Fibroblast of lung (primary cell): ENCODE measurements at regions not wholly inside any gene's neighbourhood (a gene's known extent, or its start where the extent isn't known, plus 50 kb on each side); places are given as distances from the start of the nearest gene placed in this dataset.
"Not testable (repeated sequence)": the region's sequence is repeated elsewhere in the genome, so short reads cannot be mapped to it uniquely, and the experiment has no call there.

Source experiments
- DNase-seq, 2 donors: peaks; one replicate each; pipeline versions ENCODE4 v3.0.0 to v3.0.0-alpha.2; 2010; ENCODE audit warnings: low read depth in 2 of 2
- H2AFZ ChIP-seq: 2 replicates; pipeline ENCODE4 v1.5.1; 2012; ENCODE audit warnings: low read length, control low read depth, inconsistent platforms
- H3K27ac ChIP-seq: 2 replicates; pipeline ENCODE4 v1.5.1; 2011; ENCODE audit warnings: low read length, control low read depth; ENCODE audit not compliant: insufficient read depth
- H3K27me3 ChIP-seq: 2 replicates; pipeline ENCODE4 v1.5.1; 2011; ENCODE audit warnings: mild to moderate bottlenecking, low read length; ENCODE audit not compliant: control insufficient read depth, insufficient read depth
- H3K36me3 ChIP-seq: 2 replicates; pipeline ENCODE4 v1.5.1; 2011; ENCODE audit warnings: low read length; ENCODE audit not compliant: control insufficient read depth, insufficient read depth
- H3K4me1 ChIP-seq: 2 replicates; pipeline ENCODE4 v1.5.1; 2011; ENCODE audit warnings: low read length; ENCODE audit not compliant: control insufficient read depth, insufficient read depth; ENCODE audit errors: extremely low read depth
- H3K4me2 ChIP-seq: 2 replicates; pipeline ENCODE4 v1.5.1; 2011; ENCODE audit warnings: low read length, control low read depth; ENCODE audit not compliant: insufficient read depth; ENCODE audit errors: extremely low read depth
- H3K4me3 ChIP-seq, 4 experiments: fragments of 200-600 bp in 1 of 4; sonication (generic) in 1 of 4; replicated peaks in 1 of 4; 2 replicates each; pipeline ENCODE4 v1.5.1; 2011 to 2016; ENCODE audit warnings: low read length in 4 of 4, low read depth in 3 of 4, mild to moderate bottlenecking in 3 of 4, control low read depth in 2 of 4, inconsistent platforms in 1 of 4, mixed read lengths in 1 of 4; ENCODE audit not compliant: insufficient read depth in 1 of 4; ENCODE audit errors: control extremely low read depth in 1 of 4
- H3K79me2 ChIP-seq: 2 replicates; pipeline ENCODE4 v1.5.1; 2012; ENCODE audit warnings: mild to moderate bottlenecking, low read length, inconsistent platforms; ENCODE audit not compliant: control insufficient read depth, insufficient read depth
- H3K9ac ChIP-seq: 2 replicates; pipeline ENCODE4 v1.5.1; 2011; ENCODE audit warnings: mild to moderate bottlenecking, low read length, control low read depth; ENCODE audit not compliant: insufficient read depth
- H3K9me3 ChIP-seq: 2 replicates; pipeline ENCODE4 v1.5.1; 2012; ENCODE audit warnings: low read depth, low read length; ENCODE audit not compliant: control insufficient read depth, insufficient read depth
- H4K20me1 ChIP-seq: 2 replicates; pipeline ENCODE4 v1.5.1; 2011; ENCODE audit warnings: low read length; ENCODE audit not compliant: control insufficient read depth, insufficient read depth; ENCODE audit errors: extremely low read depth
- EZH2 ChIP-seq: IDR thresholded peaks from 2 replicates; pipeline ENCODE4 v1.5.1; 2012; ENCODE audit warnings: low read length, control low read depth, mild to moderate bottlenecking; ENCODE audit errors: missing control alignments
- TF ChIP-seq, protein P1 (sequence below), 2 donors: IDR thresholded peaks in 1 of 2; conservative IDR thresholded peaks in 1 of 2; 1 replicate in 1 of 2; 2 replicates in 1 of 2; pipeline ENCODE4 v1.5.1; 2011 to 2012; ENCODE audit warnings: low read length in 2 of 2, control low read depth in 1 of 2, inconsistent platforms in 1 of 2, low read depth in 1 of 2, mild to moderate bottlenecking in 1 of 2

GRCh38 chr6:168934660-168935627, 318.7 kb downstream of the THBS2 start:
- H3K4me2 ChIP-seq: no peak overlapping the region
- no peak overlapping the region for H2AFZ ChIP-seq
- H3K9me3 ChIP-seq: no peaks in the 10 kb centered on the region
- H3K36me3 ChIP-seq: no peaks in the 10 kb centered on the region
- no peak overlapping the region for H3K9ac ChIP-seq
- no peaks in the 10 kb centered on the region for H3K4me1 ChIP-seq
- peaks cover 2% of the 10 kb centered on the region for H3K27me3 ChIP-seq
- peak in 1 of 2 donors; percentile 8 for DNase-seq
- TF ChIP-seq EZH2: no peak
- TF ChIP-seq, protein P1, sequence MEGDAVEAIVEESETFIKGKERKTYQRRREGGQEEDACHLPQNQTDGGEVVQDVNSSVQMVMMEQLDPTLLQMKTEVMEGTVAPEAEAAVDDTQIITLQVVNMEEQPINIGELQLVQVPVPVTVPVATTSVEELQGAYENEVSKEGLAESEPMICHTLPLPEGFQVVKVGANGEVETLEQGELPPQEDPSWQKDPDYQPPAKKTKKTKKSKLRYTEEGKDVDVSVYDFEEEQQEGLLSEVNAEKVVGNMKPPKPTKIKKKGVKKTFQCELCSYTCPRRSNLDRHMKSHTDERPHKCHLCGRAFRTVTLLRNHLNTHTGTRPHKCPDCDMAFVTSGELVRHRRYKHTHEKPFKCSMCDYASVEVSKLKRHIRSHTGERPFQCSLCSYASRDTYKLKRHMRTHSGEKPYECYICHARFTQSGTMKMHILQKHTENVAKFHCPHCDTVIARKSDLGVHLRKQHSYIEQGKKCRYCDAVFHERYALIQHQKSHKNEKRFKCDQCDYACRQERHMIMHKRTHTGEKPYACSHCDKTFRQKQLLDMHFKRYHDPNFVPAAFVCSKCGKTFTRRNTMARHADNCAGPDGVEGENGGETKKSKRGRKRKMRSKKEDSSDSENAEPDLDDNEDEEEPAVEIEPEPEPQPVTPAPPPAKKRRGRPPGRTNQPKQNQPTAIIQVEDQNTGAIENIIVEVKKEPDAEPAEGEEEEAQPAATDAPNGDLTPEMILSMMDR (conservative IDR thresholded peaks at IDR 0.05 in 1 of 2, IDR thresholded peaks at IDR 0.05 in 1 of 2; ENCODE audit: low read depth in 1 of 2, low read length in 2 of 2): no peak
- no peak overlapping the region for H3K27ac ChIP-seq
- no peaks in the 10 kb centered on the region for H3K79me2 ChIP-seq
- H3K4me3 ChIP-seq: no peak overlapping the region
- H4K20me1 ChIP-seq: no peaks in the 10 kb centered on the region

GRCh38 chr6:168932171-168932570, 321.5 kb downstream of the THBS2 start:
- not testable (repeated sequence) for H3K79me2 ChIP-seq, H3K4me2 ChIP-seq, H4K20me1 ChIP-seq, H3K9ac ChIP-seq, H3K9me3 ChIP-seq, DNase-seq, H2AFZ ChIP-seq, H3K27ac ChIP-seq, H3K4me3 ChIP-seq, H3K27me3 ChIP-seq, H3K36me3 ChIP-seq, H3K4me1 ChIP-seq

DNA sequence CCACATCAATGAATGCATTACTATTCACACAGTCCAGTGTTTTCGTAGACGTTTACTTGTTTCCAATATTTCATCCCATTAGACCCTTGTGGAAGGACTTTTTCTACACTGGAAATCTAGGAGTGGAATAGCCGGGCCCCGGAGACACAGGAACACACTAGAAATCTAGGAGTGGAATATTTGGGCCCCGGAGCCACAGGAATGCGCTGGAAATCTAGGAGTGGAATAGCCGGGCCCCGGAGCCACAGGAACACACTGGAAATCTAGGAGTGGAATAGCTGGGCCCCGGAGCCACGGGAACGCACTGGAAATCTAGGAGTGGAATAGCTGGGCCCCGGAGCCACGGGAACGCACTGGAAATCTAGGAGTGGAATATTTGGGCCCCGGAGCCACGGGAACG, 322.6 kb downstream of the THBS2 start:
- H3K9me3 ChIP-seq, H3K27me3 ChIP-seq, H3K36me3 ChIP-seq, H3K4me1 ChIP-seq, H3K9ac ChIP-seq, H3K27ac ChIP-seq, H3K4me3 ChIP-seq, H3K4me2 ChIP-seq, H2AFZ ChIP-seq, H3K79me2 ChIP-seq, DNase-seq, H4K20me1 ChIP-seq: not testable (repeated sequence)

DNA sequence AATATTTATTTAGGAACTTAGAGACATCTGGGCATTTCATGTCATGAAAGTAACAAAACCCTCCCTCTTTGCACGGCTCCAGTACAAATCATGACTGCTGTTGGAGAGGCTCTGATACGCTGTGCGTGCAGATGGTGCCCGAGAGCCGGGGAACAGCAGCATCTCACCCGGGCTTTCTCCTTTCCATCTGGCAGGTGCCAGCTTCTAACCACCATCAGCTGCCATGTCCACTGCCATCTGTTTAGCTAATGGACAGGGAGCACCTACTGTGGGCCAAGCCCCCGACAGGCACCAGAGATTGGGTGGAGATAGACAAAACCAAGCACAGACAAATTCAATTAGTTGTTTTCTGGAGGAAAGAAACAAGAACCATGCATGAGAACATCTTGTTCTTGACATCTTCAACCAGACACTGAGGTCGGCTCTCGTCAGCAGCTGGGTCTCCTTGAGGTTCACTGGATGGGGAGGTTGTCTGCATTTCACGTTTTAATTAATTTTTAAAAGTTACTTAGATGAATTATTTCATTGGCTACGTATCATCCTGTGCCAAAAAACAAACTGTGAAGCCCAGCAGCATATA, 323.7 kb downstream of the THBS2 start:
- TF ChIP-seq EZH2: no peak
- TF ChIP-seq, protein P1 (conservative IDR thresholded peaks at IDR 0.05 in 1 of 2, IDR thresholded peaks at IDR 0.05 in 1 of 2; ENCODE audit: low read depth in 1 of 2, low read length in 2 of 2): no peak
- DNase-seq: no peak
- no peaks in the 10 kb centered on the region for H3K79me2 ChIP-seq
- no peaks in the 10 kb centered on the region for H3K27me3 ChIP-seq
- no peaks in the 10 kb centered on the region for H3K36me3 ChIP-seq
- no peak overlapping the region for H3K9ac ChIP-seq
- H2AFZ ChIP-seq: no peak overlapping the region
- H3K9me3 ChIP-seq: peaks cover 4% of the 10 kb centered on the region
- H3K4me1 ChIP-seq: no peaks in the 10 kb centered on the region
- no peak overlapping the region for H3K4me2 ChIP-seq
- H4K20me1 ChIP-seq: no peaks in the 10 kb centered on the region
- H3K4me3 ChIP-seq: no peak overlapping the region
- H3K27ac ChIP-seq: no peak overlapping the region
